C4-2B (cell line): ENCODE measurements at regions not wholly inside any gene's neighbourhood (a gene's known extent, or its start where the extent isn't known, plus 50 kb on each side); places are given as distances from the start of the nearest gene placed in this dataset.

Source experiments
- H3K27ac ChIP-seq: fragments of 450-650 bp; 2 replicates; pipeline ENCODE4 v1.5.1; 2017
- CTCF ChIP-seq: fragments of 450-650 bp; conservative IDR thresholded peaks from 2 replicates; pipeline ENCODE4 v1.5.1; 2017; ENCODE audit warnings: mild to moderate bottlenecking
- ZFX ChIP-seq: fragments of 450-650 bp; IDR thresholded peaks from 2 replicates; pipeline ENCODE4 v1.6.1; 2017

GRCh38 chr3:98994128-98994762, 92.8 kb upstream of the DCBLD2 start:
- H3K27ac ChIP-seq, result no peak overlapping the region
- TF ChIP-seq ZFX (no peak), CTCF (peak; percentile 54)

- no peak overlapping the region for H3K27ac ChIP-seq
- TF ChIP-seq CTCF (no peak), ZFX (no peak)
These were observed 89.9 kb upstream of the DCBLD2 start for GRCh38 chr3:98991393-98991792.

DNA sequence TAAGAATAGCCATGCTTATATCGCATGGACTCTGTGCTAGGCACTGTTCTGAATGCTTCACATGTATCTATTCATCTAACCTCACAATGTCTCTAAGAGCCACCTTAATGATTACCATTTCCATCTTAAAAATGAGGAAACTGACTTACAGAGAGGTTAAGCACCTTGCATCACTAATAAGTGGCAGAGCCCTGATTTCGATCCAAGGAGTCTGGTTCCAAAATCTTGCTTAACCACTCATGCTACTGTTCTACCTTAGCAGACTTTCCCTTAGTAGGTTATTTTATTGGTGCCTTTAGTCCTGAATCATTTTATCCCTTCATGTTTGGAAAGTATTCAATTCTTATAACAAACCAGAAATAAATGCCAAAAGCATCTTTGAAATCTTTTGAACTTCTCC, 89.2 kb upstream of the DCBLD2 start:
- TF ChIP-seq CTCF (no peak), ZFX (no peak)
- no peak overlapping the region for H3K27ac ChIP-seq

- H3K27ac ChIP-seq, result no peak overlapping the region
- no peak for TF ChIP-seq ZFX
- no peak for TF ChIP-seq CTCF
These were observed 84.6 kb upstream of the DCBLD2 start for GRCh38 chr3:98986073-98986472.

GRCh38 chr3:98985431-98985830, 83.9 kb upstream of the DCBLD2 start:
- H3K27ac ChIP-seq, result no peak overlapping the region
- TF ChIP-seq ZFX (no peak), CTCF (no peak)

DNA sequence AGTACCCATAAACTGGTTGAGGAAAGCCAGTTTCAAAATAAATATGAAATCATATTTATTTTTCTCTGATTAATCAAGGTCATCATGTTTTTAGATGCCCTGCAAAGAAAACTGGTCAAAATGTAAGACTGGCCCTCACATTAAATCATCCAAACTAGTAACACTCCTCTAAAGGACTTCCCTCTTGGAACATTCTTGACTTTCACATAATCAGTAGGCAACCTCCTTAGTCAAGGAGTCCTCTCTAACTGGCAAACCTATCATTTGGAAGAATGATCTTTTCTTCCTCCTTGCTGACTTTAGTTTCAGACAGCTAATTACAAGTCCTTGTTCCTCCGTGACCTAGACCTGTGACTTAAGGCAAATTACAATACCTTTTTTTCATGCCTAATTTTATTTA, 82.5 kb upstream of the DCBLD2 start:
- no peak overlapping the region for H3K27ac ChIP-seq
- TF ChIP-seq CTCF (no peak), ZFX (no peak)

GRCh38 chr3:98982351-98982750, 80.9 kb upstream of the DCBLD2 start:
- H3K27ac ChIP-seq, result no peak overlapping the region
- no peak for TF ChIP-seq ZFX
- no peak for TF ChIP-seq CTCF
